Osteoblast (primary cell): ENCODE measurements at regions not wholly inside any gene's neighbourhood (a gene's known extent, or its start where the extent isn't known, plus 50 kb on each side); places are given as distances from the start of the nearest gene placed in this dataset.

Source experiments
- DNase-seq: peaks from one replicate; pipeline ENCODE4 v3.0.0; 2011; ENCODE audit warnings: low spot score, mixed read lengths; ENCODE audit not compliant: insufficient read length; ENCODE audit errors: missing footprints
- H2AFZ ChIP-seq: 2 replicates; pipeline ENCODE4 v1.6.0; 2011; ENCODE audit warnings: mild to moderate bottlenecking, low read length
- H3K27ac ChIP-seq: 2 replicates; pipeline ENCODE4 v1.5.1; 2011; ENCODE audit warnings: mild to moderate bottlenecking, low read depth, low read length, moderate library complexity
- H3K27me3 ChIP-seq: 2 replicates; pipeline ENCODE4 v1.6.0; 2012; ENCODE audit warnings: mild to moderate bottlenecking, control low read depth, inconsistent platforms, low read length, moderate library complexity; ENCODE audit not compliant: insufficient read depth
- H3K36me3 ChIP-seq: 2 replicates; pipeline ENCODE4 v1.5.1; 2011; ENCODE audit warnings: mild to moderate bottlenecking, low read length, control low read depth, moderate library complexity; ENCODE audit not compliant: insufficient read depth
- H3K4me1 ChIP-seq: 2 replicates; pipeline ENCODE4 v1.5.1; 2011; ENCODE audit warnings: mild to moderate bottlenecking, low read length, control low read depth, moderate library complexity; ENCODE audit not compliant: insufficient read depth
- H3K4me2 ChIP-seq: 2 replicates; pipeline ENCODE4 v1.6.0; 2011; ENCODE audit warnings: mild to moderate bottlenecking, low read length; ENCODE audit not compliant: insufficient read depth
- H3K4me3 ChIP-seq: fragments of 200-600 bp; sonication (generic); 3 replicates; pipeline ENCODE4 v1.5.1; 2012; ENCODE audit warnings: mild to moderate bottlenecking, low read length, inconsistent platforms; ENCODE audit not compliant: insufficient read depth
- H3K79me2 ChIP-seq: 2 replicates; pipeline ENCODE4 v1.6.0; 2012; ENCODE audit warnings: mild to moderate bottlenecking, low read length, control low read depth, inconsistent platforms; ENCODE audit not compliant: insufficient read depth
- H3K9me3 ChIP-seq: 2 replicates; pipeline ENCODE4 v1.5.1; 2011; ENCODE audit warnings: low read depth, low read length, control low read depth
- H4K20me1 ChIP-seq: 2 replicates; pipeline ENCODE4 v1.6.0; 2012; ENCODE audit warnings: mild to moderate bottlenecking, low read length, control low read depth; ENCODE audit not compliant: insufficient read depth
- TF ChIP-seq, protein P1 (sequence below): IDR thresholded peaks from 2 replicates; pipeline ENCODE4 v1.5.1; 2011; ENCODE audit warnings: mild to moderate bottlenecking, low read depth, low read length, moderate library complexity; ENCODE audit errors: extremely low read depth

- H3K9me3 ChIP-seq, result no peaks in the 10 kb centered on the region
- no peaks in the 10 kb centered on the region for H3K79me2 ChIP-seq
- H3K4me2 ChIP-seq, result no peak overlapping the region
- H2AFZ ChIP-seq, result no peak overlapping the region
- TF ChIP-seq, protein P1, sequence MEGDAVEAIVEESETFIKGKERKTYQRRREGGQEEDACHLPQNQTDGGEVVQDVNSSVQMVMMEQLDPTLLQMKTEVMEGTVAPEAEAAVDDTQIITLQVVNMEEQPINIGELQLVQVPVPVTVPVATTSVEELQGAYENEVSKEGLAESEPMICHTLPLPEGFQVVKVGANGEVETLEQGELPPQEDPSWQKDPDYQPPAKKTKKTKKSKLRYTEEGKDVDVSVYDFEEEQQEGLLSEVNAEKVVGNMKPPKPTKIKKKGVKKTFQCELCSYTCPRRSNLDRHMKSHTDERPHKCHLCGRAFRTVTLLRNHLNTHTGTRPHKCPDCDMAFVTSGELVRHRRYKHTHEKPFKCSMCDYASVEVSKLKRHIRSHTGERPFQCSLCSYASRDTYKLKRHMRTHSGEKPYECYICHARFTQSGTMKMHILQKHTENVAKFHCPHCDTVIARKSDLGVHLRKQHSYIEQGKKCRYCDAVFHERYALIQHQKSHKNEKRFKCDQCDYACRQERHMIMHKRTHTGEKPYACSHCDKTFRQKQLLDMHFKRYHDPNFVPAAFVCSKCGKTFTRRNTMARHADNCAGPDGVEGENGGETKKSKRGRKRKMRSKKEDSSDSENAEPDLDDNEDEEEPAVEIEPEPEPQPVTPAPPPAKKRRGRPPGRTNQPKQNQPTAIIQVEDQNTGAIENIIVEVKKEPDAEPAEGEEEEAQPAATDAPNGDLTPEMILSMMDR, result no peak
- no peaks in the 10 kb centered on the region for H4K20me1 ChIP-seq
- no peak overlapping the region for H3K4me3 ChIP-seq
- H3K27ac ChIP-seq, result peak overlapping the region; percentile 97
- peaks cover 44% of the 10 kb centered on the region for H3K4me1 ChIP-seq
- H3K36me3 ChIP-seq, result no peaks in the 10 kb centered on the region
- no peak for DNase-seq
- no peaks in the 10 kb centered on the region for H3K27me3 ChIP-seq
Measured at GRCh38 chr11:28838741-28839140, 730.6 kb downstream of the METTL15 start.

DNA sequence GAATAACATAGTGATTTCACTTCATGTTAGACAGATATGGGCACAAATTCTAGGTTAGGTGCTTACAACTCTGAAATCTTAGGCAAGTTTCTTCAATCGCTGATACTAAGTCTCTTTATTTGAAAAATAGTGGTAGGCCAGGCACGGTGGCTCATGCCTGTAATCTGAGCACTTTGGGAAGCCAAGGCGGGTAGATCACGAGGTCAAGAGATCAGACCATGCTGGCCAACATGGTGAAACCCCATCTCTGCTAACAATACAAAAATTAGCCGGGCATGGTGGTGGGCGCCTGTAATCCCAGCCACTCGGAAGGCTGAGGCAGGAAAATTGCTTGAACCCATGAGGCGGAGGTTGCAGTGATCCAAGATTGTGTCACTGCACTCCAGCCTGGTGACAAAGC, 729.4 kb downstream of the METTL15 start:
- Histone ChIP-seq H3K27ac (peak overlapping the region; percentile 97), H3K4me1 (peaks cover 50% of the 10 kb centered on the region), H3K4me3 (no peak overlapping the region), H3K9me3 (no peaks in the 10 kb centered on the region), H4K20me1 (no peaks in the 10 kb centered on the region), H3K4me2 (no peak overlapping the region), H3K79me2 (no peaks in the 10 kb centered on the region), H3K27me3 (no peaks in the 10 kb centered on the region), H3K36me3 (no peaks in the 10 kb centered on the region), H2AFZ (no peak overlapping the region)
- no peak for DNase-seq
- TF ChIP-seq, protein P1, result no peak

DNA sequence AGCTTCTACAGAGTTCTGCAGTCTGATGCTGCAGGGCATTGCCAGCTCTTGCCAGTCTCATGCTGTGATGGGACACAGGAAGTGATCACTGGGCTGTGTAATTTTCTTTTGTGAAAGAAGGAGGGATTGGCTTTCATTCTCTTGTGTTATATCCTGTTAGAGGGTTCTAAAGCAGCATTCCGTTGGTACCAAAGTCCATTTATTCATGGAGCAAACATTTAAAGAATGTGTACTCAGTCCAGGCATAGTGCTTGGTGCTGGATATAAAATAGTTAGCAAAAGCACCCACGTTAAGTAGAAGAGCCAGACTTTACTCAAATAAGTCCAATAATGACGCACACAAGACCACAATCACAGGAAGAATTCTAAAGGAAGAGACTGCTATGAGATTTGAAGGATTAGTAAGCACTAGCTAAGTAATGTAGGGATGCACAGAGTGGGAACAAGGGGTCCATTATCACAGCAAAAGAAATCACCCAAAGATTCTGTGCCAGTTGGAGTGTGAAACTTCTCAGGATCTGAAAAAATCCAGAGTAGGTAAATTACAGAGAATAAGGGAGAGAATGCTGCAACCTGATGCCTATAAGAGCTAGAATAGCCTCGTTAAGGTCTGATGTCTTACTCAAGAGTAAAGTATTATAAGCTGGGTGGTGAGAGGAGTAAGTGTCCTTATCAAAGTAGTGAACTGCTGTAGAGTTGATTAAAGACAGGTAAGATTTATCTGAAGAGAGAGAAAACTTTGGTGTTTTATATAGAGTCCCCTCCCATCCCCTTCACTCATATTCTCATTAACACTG, 728.3 kb downstream of the METTL15 start:
- H3K79me2 ChIP-seq, result no peaks in the 10 kb centered on the region
- TF ChIP-seq, protein P1, result no peak
- H2AFZ ChIP-seq, result no peak overlapping the region
- no peak overlapping the region for H3K4me3 ChIP-seq
- H3K4me1 ChIP-seq, result peaks cover 50% of the 10 kb centered on the region
- H3K27me3 ChIP-seq, result no peaks in the 10 kb centered on the region
- H3K27ac ChIP-seq, result peak overlapping the region; percentile 97
- H3K9me3 ChIP-seq, result no peaks in the 10 kb centered on the region
- DNase-seq, result peak; percentile 65
- peak overlapping the region; percentile 12 for H3K4me2 ChIP-seq
- H4K20me1 ChIP-seq, result no peaks in the 10 kb centered on the region
- no peaks in the 10 kb centered on the region for H3K36me3 ChIP-seq

GRCh38 chr11:28835790-28836189, 727.6 kb downstream of the METTL15 start:
- H3K27me3 ChIP-seq, result no peaks in the 10 kb centered on the region
- peak overlapping the region; percentile 12 for H3K4me2 ChIP-seq
- peaks cover 50% of the 10 kb centered on the region for H3K4me1 ChIP-seq
- H4K20me1 ChIP-seq, result no peaks in the 10 kb centered on the region
- no peak overlapping the region for H3K4me3 ChIP-seq
- no peak overlapping the region for H2AFZ ChIP-seq
- peak overlapping the region; percentile 97 for H3K27ac ChIP-seq
- no peaks in the 10 kb centered on the region for H3K9me3 ChIP-seq
- H3K79me2 ChIP-seq, result no peaks in the 10 kb centered on the region
- TF ChIP-seq, protein P1, result no peak
- H3K36me3 ChIP-seq, result no peaks in the 10 kb centered on the region
- no peak for DNase-seq
